GM23338 (cell line): ENCODE measurements at regions not wholly inside any gene's neighbourhood (a gene's known extent, or its start where the extent isn't known, plus 50 kb on each side); places are given as distances from the start of the nearest gene placed in this dataset.

ENCODE experiments used
- ATAC-seq: fragments of 200-7000 bp; cut with Tn5 transposase; 3 replicates; pipeline ENCODE4 v1.9.1; 2020
- DNase-seq: peaks from one replicate; pipeline ENCODE4 v3.0.0-alpha.2; 2015; ENCODE audit warnings: low spot score
- H2AFZ ChIP-seq: fragments of 200-600 bp; sonication (generic); 2 replicates; pipeline ENCODE4 v1.8.0; 2016; ENCODE audit warnings: antibody characterized with exemption, mild to moderate bottlenecking, moderate library complexity
- H3F3A ChIP-seq: fragments of 200-600 bp; sonication (generic); replicated peaks from 2 replicates; pipeline ENCODE4 v1.8.0; 2017; ENCODE audit warnings: antibody characterized with exemption, mixed run types, low read depth
- H3K27ac ChIP-seq: fragments of 200-600 bp; sonication (generic); 2 replicates; pipeline ENCODE4 v1.6.1; 2016; ENCODE audit warnings: low read depth
- H3K27me3 ChIP-seq: fragments of 200-600 bp; sonication (generic); 2 replicates; pipeline ENCODE4 v1.8.0; 2016; ENCODE audit warnings: mild to moderate bottlenecking, mixed run types, moderate library complexity; ENCODE audit not compliant: insufficient read depth
- H3K36me3 ChIP-seq: fragments of 200-600 bp; sonication (generic); 2 replicates; pipeline ENCODE4 v1.8.0; 2016; ENCODE audit warnings: mild to moderate bottlenecking; ENCODE audit not compliant: insufficient read depth
- H3K4me1 ChIP-seq: fragments of 200-600 bp; sonication (generic); 2 replicates; pipeline ENCODE4 v1.8.0; 2016; ENCODE audit warnings: mild to moderate bottlenecking, moderate library complexity; ENCODE audit not compliant: insufficient read depth
- H3K4me2 ChIP-seq: fragments of 200-600 bp; sonication (generic); 2 replicates; pipeline ENCODE4 v1.7.1; 2017; ENCODE audit warnings: mixed run types
- H3K4me3 ChIP-seq: fragments of 200-600 bp; sonication (generic); 2 replicates; pipeline ENCODE4 v1.6.1; 2016; ENCODE audit warnings: mixed run types
- H3K79me2 ChIP-seq: fragments of 200-600 bp; sonication (generic); replicated peaks from 2 replicates; pipeline ENCODE4 v1.8.0; 2017; ENCODE audit warnings: mild to moderate bottlenecking; ENCODE audit not compliant: insufficient read depth
- H3K9me2 ChIP-seq: fragments of 200-600 bp; sonication (generic); 2 replicates; pipeline ENCODE4 v1.8.0; 2017; ENCODE audit not compliant: insufficient read depth
- H4K20me1 ChIP-seq: fragments of 200-600 bp; sonication (generic); replicated peaks from 2 replicates; pipeline ENCODE4 v1.8.0; 2017; ENCODE audit warnings: mild to moderate bottlenecking; ENCODE audit not compliant: insufficient read depth
- H3K27ac Mint-ChIP-seq: 2 replicates; pipeline ENCODE4 v1.8.0; 2020; ENCODE audit warnings: inconsistent platforms, mild to moderate bottlenecking, moderate library complexity, mixed read lengths
- H3K27me3 Mint-ChIP-seq: 3 replicates; pipeline ENCODE4 v1.8.0; 2022; ENCODE audit warnings: low read depth, mild to moderate bottlenecking, moderate library complexity, mixed read lengths, inconsistent platforms; ENCODE audit not compliant: insufficient read depth, poor library complexity
- H3K36me3 Mint-ChIP-seq: 3 replicates; pipeline ENCODE4 v1.8.0; 2021; ENCODE audit warnings: low read depth, mild to moderate bottlenecking, inconsistent platforms, moderate library complexity, mixed read lengths
- H3K4me1 Mint-ChIP-seq: 3 replicates; pipeline ENCODE4 v1.8.0; 2020; ENCODE audit warnings: mild to moderate bottlenecking, inconsistent platforms, mixed read lengths
- H3K4me3 Mint-ChIP-seq: 3 replicates; pipeline ENCODE4 v1.8.0; 2021; ENCODE audit warnings: moderate library complexity, mild to moderate bottlenecking, inconsistent platforms, mixed read lengths
- H3K9me3 Mint-ChIP-seq: 3 replicates; pipeline ENCODE4 v1.8.0; 2020; ENCODE audit warnings: moderate library complexity, mild to moderate bottlenecking, inconsistent platforms, mixed read lengths
- EZH2 ChIP-seq: fragments of 200-600 bp; sonication (generic); IDR thresholded peaks from one replicate; pipeline ENCODE4 v1.8.0; 2017; ENCODE audit warnings: antibody characterized with exemption, mild to moderate bottlenecking, low read depth; ENCODE audit not compliant: unreplicated experiment
- EZH2phosphoT487 ChIP-seq: fragments of 200-600 bp; sonication (generic); IDR thresholded peaks from one replicate; pipeline ENCODE4 v1.8.1; 2018; ENCODE audit warnings: antibody characterized with exemption; ENCODE audit not compliant: unreplicated experiment
- NANOG ChIP-seq: IDR thresholded peaks from 2 replicates; pipeline ENCODE4 v1.6.1; 2016; ENCODE audit warnings: antibody characterized with exemption, borderline replicate concordance
- STAT1 ChIP-seq: IDR thresholded peaks from one replicate; pipeline ENCODE4 v1.6.1; 2016; ENCODE audit warnings: antibody characterized with exemption; ENCODE audit not compliant: unreplicated experiment
- ZNF114 ChIP-seq: fragments of 250-450 bp; sonication (Bioruptor Pico); IDR thresholded peaks from 2 replicates; pipeline ENCODE4 v1.5.0; 2020; ENCODE audit warnings: mild to moderate bottlenecking, moderate library complexity
- TF ChIP-seq, protein P1 (sequence below): fragments of 250-450 bp; sonication (Bioruptor Pico); IDR thresholded peaks from 2 replicates; pipeline ENCODE4 v1.5.0; 2020; ENCODE audit warnings: mild to moderate bottlenecking, moderate library complexity
- TF ChIP-seq, protein P2 (sequence below): IDR thresholded peaks from one replicate; pipeline ENCODE4 v1.6.1; 2018; ENCODE audit warnings: antibody characterized with exemption; ENCODE audit not compliant: unreplicated experiment
- TF ChIP-seq, protein P3 (sequence below), 2 experiments: fragments of 200-600 bp in 1 of 2; sonication (generic) in 1 of 2; conservative IDR thresholded peaks; 2 replicates each; pipeline versions ENCODE4 v1.5.1 to v1.6.1; 2016 to 2017; ENCODE audit warnings: antibody characterized with exemption in 2 of 2, low read depth in 2 of 2, mild to moderate bottlenecking in 2 of 2, moderate library complexity in 1 of 2

DNA sequence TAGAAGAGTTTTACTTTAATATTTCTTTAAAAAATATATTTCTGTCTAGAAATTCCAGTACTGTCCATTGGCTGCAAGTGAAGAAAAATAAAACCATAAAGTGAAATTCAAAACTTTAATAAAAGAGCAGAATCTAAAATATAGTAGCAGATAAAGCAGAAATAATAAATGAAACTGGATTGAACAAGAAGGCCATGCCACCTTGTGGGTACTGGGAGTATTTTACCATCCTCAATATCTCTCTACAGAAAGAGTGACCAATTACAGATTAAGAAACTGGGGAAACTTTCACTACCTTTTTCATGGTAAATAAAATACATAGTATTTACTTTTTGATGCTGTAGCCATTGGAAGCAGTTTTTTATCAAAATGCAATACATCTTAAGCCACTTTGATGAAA is 220.5 kb downstream of the BCAT1 start:
- ATAC-seq (no peak), DNase-seq (peak; percentile 50)
- Histone ChIP-seq H3K4me2 (no peak overlapping the region), H3K27me3 (no peaks in the 10 kb centered on the region), H3F3A (no peaks in the 10 kb centered on the region), H3K9me2 (no peaks in the 10 kb centered on the region; the same call in 1 of the 2 replicates), H3K4me1 (no peaks in the 10 kb centered on the region), H2AFZ (no peak overlapping the region), H3K27ac (no peak overlapping the region), H3K4me3 (no peak overlapping the region), H3K79me2 (no peaks in the 10 kb centered on the region), H3K36me3 (no peaks in the 10 kb centered on the region), H4K20me1 (no peaks in the 10 kb centered on the region)
- H3K27me3 Mint-ChIP-seq, result no peaks in the 10 kb centered on the region
- no peak for TF ChIP-seq ZNF114 (CRISPR knock-in tag)
- no peak for TF ChIP-seq NANOG
- TF ChIP-seq EZH2, result no peak
- TF ChIP-seq, protein P1, sequence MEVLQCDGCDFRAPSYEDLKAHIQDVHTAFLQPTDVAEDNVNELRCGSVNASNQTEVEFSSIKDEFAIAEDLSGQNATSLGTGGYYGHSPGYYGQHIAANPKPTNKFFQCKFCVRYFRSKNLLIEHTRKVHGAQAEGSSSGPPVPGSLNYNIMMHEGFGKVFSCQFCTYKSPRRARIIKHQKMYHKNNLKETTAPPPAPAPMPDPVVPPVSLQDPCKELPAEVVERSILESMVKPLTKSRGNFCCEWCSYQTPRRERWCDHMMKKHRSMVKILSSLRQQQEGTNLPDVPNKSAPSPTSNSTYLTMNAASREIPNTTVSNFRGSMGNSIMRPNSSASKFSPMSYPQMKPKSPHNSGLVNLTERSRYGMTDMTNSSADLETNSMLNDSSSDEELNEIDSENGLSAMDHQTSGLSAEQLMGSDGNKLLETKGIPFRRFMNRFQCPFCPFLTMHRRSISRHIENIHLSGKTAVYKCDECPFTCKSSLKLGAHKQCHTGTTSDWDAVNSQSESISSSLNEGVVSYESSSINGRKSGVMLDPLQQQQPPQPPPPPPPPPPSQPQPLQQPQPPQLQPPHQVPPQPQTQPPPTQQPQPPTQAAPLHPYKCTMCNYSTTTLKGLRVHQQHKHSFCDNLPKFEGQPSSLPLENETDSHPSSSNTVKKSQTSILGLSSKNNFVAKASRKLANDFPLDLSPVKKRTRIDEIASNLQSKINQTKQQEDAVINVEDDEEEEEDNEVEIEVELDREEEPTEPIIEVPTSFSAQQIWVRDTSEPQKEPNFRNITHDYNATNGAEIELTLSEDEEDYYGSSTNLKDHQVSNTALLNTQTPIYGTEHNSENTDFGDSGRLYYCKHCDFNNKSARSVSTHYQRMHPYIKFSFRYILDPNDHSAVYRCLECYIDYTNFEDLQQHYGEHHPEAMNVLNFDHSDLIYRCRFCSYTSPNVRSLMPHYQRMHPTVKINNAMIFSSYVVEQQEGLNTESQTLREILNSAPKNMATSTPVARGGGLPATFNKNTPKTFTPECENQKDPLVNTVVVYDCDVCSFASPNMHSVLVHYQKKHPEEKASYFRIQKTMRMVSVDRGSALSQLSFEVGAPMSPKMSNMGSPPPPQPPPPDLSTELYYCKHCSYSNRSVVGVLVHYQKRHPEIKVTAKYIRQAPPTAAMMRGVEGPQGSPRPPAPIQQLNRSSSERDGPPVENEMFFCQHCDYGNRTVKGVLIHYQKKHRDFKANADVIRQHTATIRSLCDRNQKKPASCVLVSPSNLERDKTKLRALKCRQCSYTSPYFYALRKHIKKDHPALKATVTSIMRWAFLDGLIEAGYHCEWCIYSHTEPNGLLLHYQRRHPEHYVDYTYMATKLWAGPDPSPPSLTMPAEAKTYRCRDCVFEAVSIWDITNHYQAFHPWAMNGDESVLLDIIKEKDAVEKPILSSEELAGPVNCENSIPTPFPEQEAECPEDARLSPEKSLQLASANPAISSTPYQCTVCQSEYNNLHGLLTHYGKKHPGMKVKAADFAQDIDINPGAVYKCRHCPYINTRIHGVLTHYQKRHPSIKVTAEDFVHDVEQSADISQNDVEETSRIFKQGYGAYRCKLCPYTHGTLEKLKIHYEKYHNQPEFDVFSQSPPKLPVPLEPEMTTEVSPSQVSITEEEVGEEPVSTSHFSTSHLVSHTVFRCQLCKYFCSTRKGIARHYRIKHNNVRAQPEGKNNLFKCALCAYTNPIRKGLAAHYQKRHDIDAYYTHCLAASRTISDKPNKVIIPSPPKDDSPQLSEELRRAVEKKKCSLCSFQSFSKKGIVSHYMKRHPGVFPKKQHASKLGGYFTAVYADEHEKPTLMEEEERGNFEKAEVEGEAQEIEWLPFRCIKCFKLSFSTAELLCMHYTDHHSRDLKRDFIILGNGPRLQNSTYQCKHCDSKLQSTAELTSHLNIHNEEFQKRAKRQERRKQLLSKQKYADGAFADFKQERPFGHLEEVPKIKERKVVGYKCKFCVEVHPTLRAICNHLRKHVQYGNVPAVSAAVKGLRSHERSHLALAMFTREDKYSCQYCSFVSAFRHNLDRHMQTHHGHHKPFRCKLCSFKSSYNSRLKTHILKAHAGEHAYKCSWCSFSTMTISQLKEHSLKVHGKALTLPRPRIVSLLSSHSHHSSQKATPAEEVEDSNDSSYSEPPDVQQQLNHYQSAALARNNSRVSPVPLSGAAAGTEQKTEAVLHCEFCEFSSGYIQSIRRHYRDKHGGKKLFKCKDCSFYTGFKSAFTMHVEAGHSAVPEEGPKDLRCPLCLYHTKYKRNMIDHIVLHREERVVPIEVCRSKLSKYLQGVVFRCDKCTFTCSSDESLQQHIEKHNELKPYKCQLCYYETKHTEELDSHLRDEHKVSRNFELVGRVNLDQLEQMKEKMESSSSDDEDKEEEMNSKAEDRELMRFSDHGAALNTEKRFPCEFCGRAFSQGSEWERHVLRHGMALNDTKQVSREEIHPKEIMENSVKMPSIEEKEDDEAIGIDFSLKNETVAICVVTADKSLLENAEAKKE, result no peak
- TF ChIP-seq STAT1, result no peak
- TF ChIP-seq, protein P2, sequence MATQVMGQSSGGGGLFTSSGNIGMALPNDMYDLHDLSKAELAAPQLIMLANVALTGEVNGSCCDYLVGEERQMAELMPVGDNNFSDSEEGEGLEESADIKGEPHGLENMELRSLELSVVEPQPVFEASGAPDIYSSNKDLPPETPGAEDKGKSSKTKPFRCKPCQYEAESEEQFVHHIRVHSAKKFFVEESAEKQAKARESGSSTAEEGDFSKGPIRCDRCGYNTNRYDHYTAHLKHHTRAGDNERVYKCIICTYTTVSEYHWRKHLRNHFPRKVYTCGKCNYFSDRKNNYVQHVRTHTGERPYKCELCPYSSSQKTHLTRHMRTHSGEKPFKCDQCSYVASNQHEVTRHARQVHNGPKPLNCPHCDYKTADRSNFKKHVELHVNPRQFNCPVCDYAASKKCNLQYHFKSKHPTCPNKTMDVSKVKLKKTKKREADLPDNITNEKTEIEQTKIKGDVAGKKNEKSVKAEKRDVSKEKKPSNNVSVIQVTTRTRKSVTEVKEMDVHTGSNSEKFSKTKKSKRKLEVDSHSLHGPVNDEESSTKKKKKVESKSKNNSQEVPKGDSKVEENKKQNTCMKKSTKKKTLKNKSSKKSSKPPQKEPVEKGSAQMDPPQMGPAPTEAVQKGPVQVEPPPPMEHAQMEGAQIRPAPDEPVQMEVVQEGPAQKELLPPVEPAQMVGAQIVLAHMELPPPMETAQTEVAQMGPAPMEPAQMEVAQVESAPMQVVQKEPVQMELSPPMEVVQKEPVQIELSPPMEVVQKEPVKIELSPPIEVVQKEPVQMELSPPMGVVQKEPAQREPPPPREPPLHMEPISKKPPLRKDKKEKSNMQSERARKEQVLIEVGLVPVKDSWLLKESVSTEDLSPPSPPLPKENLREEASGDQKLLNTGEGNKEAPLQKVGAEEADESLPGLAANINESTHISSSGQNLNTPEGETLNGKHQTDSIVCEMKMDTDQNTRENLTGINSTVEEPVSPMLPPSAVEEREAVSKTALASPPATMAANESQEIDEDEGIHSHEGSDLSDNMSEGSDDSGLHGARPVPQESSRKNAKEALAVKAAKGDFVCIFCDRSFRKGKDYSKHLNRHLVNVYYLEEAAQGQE, result no peak
- TF ChIP-seq, protein P3, sequence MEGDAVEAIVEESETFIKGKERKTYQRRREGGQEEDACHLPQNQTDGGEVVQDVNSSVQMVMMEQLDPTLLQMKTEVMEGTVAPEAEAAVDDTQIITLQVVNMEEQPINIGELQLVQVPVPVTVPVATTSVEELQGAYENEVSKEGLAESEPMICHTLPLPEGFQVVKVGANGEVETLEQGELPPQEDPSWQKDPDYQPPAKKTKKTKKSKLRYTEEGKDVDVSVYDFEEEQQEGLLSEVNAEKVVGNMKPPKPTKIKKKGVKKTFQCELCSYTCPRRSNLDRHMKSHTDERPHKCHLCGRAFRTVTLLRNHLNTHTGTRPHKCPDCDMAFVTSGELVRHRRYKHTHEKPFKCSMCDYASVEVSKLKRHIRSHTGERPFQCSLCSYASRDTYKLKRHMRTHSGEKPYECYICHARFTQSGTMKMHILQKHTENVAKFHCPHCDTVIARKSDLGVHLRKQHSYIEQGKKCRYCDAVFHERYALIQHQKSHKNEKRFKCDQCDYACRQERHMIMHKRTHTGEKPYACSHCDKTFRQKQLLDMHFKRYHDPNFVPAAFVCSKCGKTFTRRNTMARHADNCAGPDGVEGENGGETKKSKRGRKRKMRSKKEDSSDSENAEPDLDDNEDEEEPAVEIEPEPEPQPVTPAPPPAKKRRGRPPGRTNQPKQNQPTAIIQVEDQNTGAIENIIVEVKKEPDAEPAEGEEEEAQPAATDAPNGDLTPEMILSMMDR (conservative IDR thresholded peaks at IDR 0.05; ENCODE audit: low read depth in 2 of 2), result peak; percentile 54 to 61
- no peak for TF ChIP-seq EZH2phosphoT487
- no peak overlapping the region for H3K27ac Mint-ChIP-seq
- no peak overlapping the region for H3K4me3 Mint-ChIP-seq
- H3K36me3 Mint-ChIP-seq, result no peaks in the 10 kb centered on the region
- H3K9me3 Mint-ChIP-seq, result no peaks in the 10 kb centered on the region
- no peaks in the 10 kb centered on the region for H3K4me1 Mint-ChIP-seq
